NCI-H345 (cell line): ENCODE measurements at regions not wholly inside any gene's neighbourhood (a gene's known extent, or its start where the extent isn't known, plus 50 kb on each side); places are given as distances from the start of the nearest gene placed in this dataset.
"Not testable (repeated sequence)": the region's sequence is repeated elsewhere in the genome, so short reads cannot be mapped to it uniquely, and the experiment has no call there.

Experiments used
- DNase-seq: peaks from one replicate; lab custom pipeline; 2025; lab: John Stamatoyannopoulos, UW

- no peak for DNase-seq
Measured at GRCh38 chr10:10703382-10703781, 314.3 kb upstream of the CELF2 start.

DNA sequence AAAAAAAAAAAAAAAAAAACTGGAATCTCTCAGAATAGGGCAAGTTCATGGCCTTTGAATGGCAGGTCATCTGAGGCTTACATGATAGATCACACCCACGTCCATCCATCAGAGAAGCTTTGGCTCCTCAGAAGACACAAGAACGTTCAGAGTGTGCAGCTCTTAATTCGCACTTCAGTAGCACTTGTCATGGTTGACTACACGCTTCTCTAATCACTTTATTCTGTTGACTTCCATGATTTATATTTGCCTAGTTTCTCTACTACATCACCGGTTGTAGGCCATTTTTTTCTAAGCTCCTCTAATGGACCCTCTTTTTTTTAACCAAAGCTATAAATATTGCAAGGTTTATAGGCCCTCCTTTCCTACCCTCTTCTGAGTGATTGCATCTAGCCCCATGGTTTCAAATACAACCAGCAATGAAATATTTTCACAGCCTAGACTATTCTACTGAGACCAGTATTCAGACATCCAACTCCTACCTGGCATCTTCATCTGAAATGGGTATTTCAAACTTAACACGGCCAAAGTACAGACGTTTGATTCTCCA, 305.4 kb upstream of the CELF2 start:
- no peak for DNase-seq

GRCh38 chr10:10714327-10714726, 303.3 kb upstream of the CELF2 start:
- DNase-seq, result no peak

- no peak for DNase-seq
Measured at GRCh38 chr10:10716972-10717371, 300.7 kb upstream of the CELF2 start.

DNA sequence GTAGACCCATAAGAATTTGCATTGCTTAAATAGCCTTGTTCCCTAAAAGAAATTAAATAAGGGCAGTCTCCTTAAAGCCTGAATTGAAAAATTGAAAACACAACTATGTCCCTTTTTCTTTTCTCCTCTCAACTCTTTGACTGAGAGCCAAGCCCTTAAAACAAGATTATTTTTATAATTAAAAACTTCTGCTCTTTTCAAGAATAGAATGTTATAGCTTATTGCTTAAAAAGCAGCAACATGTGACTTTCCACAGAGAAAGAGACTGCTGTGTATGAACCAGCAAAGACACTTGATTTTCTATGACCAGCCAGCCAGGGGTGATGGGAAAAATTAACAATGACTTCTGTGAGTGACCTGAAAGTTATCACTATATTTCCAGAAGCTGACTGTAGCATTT, 295.2 kb upstream of the CELF2 start:
- no peak for DNase-seq

GRCh38 chr10:10725196-10725595, 292.5 kb upstream of the CELF2 start:
- no peak for DNase-seq

DNA sequence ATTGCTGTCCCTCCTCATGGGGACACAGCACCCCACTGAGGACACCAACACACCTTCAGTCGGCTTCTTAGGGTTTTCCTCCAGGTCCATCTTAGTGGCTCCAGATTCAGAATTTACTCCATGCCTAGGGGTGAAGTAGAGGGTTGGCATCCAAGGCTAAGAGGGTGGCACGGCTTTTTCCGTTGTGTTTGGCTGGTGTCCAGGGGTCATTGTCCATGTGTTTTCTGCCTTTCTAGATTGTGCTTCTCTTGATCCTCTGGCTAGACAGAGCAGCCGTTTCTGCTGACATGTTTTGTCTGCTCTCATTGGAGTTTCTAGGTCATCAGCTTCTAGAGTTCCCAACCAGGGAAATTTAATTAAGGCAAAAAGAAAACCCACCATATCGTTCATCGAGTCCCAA, 291.6 kb upstream of the CELF2 start:
- DNase-seq, result no peak

- DNase-seq, result not testable (repeated sequence)
Measured at GRCh38 chr10:10727411-10727810, 290.3 kb upstream of the CELF2 start.

DNA sequence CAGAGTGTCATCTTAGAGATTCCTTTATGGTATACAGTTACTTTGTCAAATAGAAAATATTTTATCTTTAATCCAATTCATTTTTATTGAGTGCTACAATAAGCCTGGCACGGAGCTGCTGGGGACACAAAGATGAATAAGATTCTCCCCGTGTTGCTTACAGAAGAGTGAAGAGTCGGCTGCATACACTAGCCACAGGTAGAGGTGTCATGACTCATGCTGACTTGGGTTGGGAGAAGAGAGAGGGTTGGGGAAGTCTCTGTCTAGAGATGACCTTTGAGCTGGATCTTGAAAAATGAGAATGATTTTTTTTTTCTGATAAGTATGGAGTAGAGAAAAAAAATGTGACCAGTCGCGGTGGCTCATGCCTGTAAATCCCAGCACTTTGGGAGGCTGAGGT, 289.9 kb upstream of the CELF2 start:
- no peak for DNase-seq

DNA sequence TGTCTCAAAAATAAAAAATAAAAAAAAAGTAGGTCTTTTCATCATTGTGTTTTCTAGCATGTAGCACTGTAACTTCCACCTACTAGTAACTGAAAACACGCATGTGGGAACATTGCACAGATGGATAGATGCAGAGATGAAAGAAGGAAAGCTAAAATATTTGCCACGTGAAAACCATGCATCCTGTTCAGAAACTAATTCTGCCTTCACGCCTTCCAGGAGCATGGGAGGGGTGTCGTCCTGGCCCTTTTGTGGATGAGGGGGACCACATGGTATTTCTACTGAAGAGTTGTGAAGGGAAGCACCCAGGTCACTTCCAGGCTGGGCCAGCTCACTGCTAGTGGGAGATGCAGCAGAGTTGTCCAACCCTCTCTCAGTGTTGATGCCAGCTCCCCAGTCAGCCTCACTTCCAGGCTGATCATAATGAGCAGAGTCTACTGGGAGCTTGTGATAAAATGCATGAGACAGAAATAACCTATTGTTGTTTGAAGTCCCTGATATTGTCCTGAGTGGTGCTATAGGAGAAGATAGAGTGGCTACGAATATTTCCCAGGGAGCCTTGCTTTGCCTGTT, 287.1 kb upstream of the CELF2 start:
- no peak for DNase-seq

GRCh38 chr10:10731366-10731765, 286.3 kb upstream of the CELF2 start:
- no peak for DNase-seq

DNA sequence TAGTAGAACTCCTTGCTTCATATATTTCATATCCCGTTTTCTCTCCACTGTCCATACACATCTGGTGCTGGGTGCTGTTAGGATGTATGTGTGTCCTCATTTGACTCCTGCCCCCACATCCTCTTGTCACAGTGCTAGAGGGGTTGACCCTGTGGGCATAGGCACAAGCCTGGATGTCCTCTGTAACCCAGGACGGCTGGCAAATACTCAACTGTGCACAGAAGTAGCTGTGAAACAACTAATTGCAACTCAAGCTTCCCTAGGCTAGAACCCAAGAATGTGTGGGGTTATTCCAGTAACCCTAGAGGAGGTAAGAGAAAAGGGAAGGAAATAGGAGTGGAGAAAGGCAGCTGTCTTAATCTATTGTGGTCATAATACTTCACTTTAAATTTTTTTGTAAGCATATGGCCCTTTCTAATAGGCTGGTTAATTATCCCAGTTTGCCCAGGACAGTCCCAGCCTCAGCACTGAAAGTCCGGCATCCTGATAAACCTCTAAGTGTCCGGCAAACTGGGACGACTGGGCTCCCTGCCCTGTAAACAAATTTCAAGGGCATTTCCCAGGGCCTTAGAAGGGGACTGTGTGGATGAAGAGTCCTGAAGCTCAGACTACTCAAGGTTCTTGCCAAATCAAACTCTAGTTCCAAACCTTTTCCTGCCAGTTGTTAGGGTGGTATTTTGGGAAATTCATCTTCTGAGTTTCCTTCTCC, 283.2 kb upstream of the CELF2 start:
- DNase-seq, result no peak

- no peak for DNase-seq
Measured at GRCh38 chr10:10745291-10745690, 272.4 kb upstream of the CELF2 start.

- no peak for DNase-seq
Measured at GRCh38 chr10:10755490-10755889, 262.2 kb upstream of the CELF2 start.

- peak; percentile 2 for DNase-seq
Measured at GRCh38 chr10:10758306-10758705, 259.4 kb upstream of the CELF2 start.

GRCh38 chr10:10759806-10760205, 257.9 kb upstream of the CELF2 start:
- DNase-seq, result not testable (repeated sequence)

- no peak for DNase-seq
Measured at GRCh38 chr10:10765017-10765416, 252.7 kb upstream of the CELF2 start.

GRCh38 chr10:10772411-10772810, 245.3 kb upstream of the CELF2 start:
- no peak for DNase-seq

- DNase-seq, result no peak
Measured at GRCh38 chr10:10772874-10773508, 244.7 kb upstream of the CELF2 start.

DNA sequence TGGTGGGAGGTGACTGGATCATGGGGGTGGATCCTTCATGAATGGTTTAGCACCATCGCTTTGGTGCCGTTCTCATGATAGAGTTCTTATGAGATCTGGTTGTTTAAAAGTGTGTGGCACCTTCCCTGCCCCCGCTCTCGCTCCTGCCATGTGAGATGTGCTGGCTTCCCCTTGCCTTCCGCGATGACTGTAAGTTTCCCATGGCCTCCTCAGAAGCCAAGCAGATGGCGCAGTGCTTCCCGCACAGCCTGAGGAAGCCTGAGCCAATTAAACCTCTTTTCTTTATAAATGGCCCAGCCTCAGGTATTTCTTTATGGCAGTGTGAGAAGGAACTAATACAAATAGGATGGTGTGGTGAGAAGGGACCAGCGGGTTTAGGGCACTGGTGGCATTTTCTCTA, 243.3 kb upstream of the CELF2 start:
- DNase-seq, result no peak

DNA sequence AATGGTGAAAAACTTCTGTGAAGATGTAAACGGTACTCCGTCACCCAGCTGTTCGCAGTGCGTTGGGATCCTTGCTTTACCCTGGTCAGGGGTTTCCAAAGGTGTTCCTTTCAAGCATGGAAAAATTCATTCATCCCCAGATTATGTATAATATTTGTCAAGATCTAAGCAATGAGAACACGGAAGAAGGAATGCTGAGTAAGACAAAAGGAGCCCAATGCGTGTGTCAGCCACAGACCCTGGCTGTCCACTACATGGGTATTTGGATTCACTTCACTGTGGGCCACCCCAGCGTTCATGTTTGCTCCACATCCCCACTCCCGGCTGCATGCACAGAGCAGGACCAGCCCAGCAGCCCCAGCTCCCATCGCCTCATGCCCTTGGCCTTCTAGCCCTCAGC, 241.3 kb upstream of the CELF2 start:
- no peak for DNase-seq

DNA sequence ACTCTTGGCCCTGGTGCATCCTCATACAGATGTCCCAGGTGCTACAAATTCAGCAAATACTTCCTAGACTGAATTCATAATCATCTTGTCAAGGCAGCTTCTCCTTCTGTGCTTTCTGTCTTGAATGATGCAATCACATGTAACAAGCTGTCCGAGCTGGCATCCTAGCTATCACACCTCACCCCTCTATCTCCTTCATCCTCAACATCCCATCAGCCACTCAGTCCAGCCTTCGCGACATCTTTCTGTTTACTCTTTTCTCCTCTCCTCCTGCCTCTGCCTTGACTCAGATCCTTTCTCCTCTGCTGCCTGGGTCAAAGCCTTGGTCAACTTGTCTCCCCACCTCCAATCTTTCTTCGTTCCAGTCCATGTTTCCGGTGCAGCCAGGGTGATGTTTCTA, 240.4 kb upstream of the CELF2 start:
- no peak for DNase-seq

DNA sequence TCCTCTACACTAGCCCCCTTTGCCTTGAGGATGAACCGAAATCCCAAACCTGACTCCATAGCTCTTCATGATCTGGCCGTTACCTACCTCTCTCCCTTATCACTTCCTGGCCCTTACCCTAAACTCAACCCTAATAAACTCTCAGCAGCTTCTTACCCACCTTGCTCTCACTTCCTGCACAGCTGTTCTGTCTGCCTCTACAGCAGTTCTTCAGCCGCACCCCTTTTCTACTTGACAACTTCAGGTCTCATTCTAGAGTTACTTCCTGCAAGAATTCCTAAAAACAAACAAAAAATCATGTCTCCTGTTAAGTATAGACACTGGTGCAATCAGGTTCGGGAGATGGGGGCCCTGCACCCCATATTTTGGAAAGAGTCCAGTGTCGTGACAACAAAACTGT, 239.9 kb upstream of the CELF2 start:
- no peak for DNase-seq
